ENCODE measurements at regions not wholly inside any gene's neighbourhood (a gene's known extent, or its start where the extent isn't known, plus 50 kb on each side); places are given as distances from the start of the nearest gene placed in this dataset.

DNA sequence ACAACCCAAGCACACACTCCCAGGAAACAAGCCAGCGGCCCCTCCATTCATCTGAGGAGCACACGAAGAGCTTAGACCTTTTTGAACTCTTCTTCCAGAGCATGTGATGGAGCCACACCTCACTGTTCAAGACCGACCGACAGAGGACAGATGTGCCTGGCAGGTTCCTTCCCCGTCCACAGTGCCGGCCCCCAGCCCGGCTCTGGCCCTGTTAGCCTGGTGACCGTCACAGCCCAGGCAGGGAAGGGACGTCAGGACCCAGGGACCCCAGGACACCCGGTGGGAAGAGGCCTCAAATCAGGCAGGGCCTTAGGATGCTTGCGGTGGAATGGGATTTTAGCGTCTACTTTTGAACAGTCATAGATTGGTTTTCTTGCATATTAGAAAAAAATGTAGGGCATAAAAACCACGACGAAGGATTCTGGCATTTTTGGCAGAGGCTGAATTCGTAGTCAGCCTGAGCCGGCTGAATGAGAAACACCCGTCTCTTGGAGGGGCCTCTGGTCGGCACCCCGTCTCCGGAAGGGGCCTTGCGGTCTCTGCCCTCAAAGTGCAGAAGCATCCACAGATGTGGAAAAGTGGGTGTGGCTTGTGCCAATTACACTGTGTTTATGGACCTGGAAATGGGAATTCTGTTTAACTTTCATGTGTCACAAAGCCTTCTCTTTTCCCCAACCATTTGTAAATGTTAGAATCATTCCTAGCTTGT, 79.3 kb downstream of the SIK1 start:
- Histone ChIP-seq H4K20me1 (ENCODE audit: insufficient read depth) (no peaks in the 10 kb centered on the region), H3K9me3 (ENCODE audit: control insufficient read depth in 1 of 2, insufficient read depth in 1 of 2, low read depth in 1 of 2, low read length in 2 of 2) (no peaks in the 10 kb centered on the region), H3K9me2 (ENCODE audit: insufficient read depth) (no peaks in the 10 kb centered on the region), H3K36me3 (ENCODE audit: control insufficient read depth in 1 of 2, insufficient read depth in 2 of 2, low read length in 2 of 2) (no peaks in the 10 kb centered on the region), H3K27ac (ENCODE audit: low read depth, low read length) (no peak overlapping the region), H3K4me1 (ENCODE audit: control insufficient read depth in 1 of 2, insufficient read depth in 2 of 2, low read length in 2 of 2) (peaks cover 0 to 17% of the 10 kb centered on the region in 2 experiments; a peak in 1 of 4 replicates), H3K9ac (ENCODE audit: low read length) (no peak overlapping the region), H2AFZ (ENCODE audit: low read depth, low read length, poor library complexity, severe bottlenecking) (no peak overlapping the region), H3K79me2 (ENCODE audit: insufficient read depth, low read length) (no peaks in the 10 kb centered on the region), H3K4me2 (ENCODE audit: low read length) (no peak overlapping the region), H3K4me3 (replicated peaks in 1 of 2; ENCODE audit: low read depth in 1 of 2, low read length in 2 of 2) (no peak overlapping the region), H3K27me3 (ENCODE audit: insufficient read depth, low read length) (no peaks in the 10 kb centered on the region)
- ChIA-PET RAD21 (ENCODE audit: low non-redundant PET in 1 of 2, low total read pairs in 2 of 2, uncharacterized antibody in 2 of 2, unreplicated experiment in 2 of 2) (no interaction called here), CTCF (no interaction called here), POLR2A (no interaction called here)
- DNase-seq (ENCODE audit: low read depth, low spot score): no peak
- no TSS peak for BruUV-seq (replicated peaks)
- ATAC-seq: no peak
- intact Hi-C loops (cut with micrococcal nuclease): no loop called here
- TF ChIP-seq RAD21 (IDR thresholded peaks at IDR 0.05; ENCODE audit: low read depth) (no peak), EZH2phosphoT487 (IDR thresholded peaks at IDR 0.05; ENCODE audit: borderline replicate concordance) (no peak)

DNA sequence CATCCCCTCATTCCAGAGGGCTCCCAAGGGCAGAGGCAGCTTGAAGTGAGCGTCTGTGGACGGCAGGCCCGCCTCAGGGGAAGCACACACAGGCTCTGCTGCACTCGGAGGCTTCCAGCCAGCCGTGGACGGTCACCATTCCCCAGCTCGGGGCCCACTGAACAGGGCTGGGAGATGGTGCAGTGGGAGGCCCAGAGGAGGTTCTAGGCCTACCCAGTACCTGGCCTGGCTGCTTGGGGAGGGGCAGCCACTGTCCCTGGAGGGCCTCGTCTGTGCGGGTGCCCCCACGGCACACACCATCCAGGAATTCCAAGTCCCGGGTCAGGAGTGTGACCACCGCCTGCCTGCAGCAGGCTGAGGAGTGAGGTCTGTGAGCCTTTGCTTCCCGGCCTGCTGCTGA, 80.4 kb downstream of the SIK1 start:
- RAD21 ChIA-PET (ENCODE audit: low non-redundant PET in 1 of 2, low total read pairs in 2 of 2, uncharacterized antibody in 2 of 2, unreplicated experiment in 2 of 2): no interaction called here
- Histone ChIP-seq H3K4me1 (ENCODE audit: control insufficient read depth in 1 of 2, insufficient read depth in 2 of 2, low read length in 2 of 2) (peaks cover 0 to 19% of the 10 kb centered on the region in 2 experiments; a peak in 1 of 4 replicates), H3K9me2 (ENCODE audit: insufficient read depth) (no peaks in the 10 kb centered on the region), H4K20me1 (ENCODE audit: insufficient read depth) (no peaks in the 10 kb centered on the region), H3K9ac (ENCODE audit: low read length) (no peak overlapping the region), H2AFZ (ENCODE audit: low read depth, low read length, poor library complexity, severe bottlenecking) (no peak overlapping the region), H3K79me2 (ENCODE audit: insufficient read depth, low read length) (no peaks in the 10 kb centered on the region), H3K4me2 (ENCODE audit: low read length) (no peak overlapping the region), H3K36me3 (ENCODE audit: control insufficient read depth in 1 of 2, insufficient read depth in 2 of 2, low read length in 2 of 2) (no peaks in the 10 kb centered on the region), H3K9me3 (ENCODE audit: control insufficient read depth in 1 of 2, insufficient read depth in 1 of 2, low read depth in 1 of 2, low read length in 2 of 2) (no peaks in the 10 kb centered on the region), H3K27me3 (ENCODE audit: insufficient read depth, low read length) (no peaks in the 10 kb centered on the region), H3K4me3 (replicated peaks in 1 of 2; ENCODE audit: low read depth in 1 of 2, low read length in 2 of 2) (no peak overlapping the region), H3K27ac (ENCODE audit: low read depth, low read length) (no peak overlapping the region)
- TF ChIP-seq ZFX (IDR thresholded peaks at IDR 0.05): no peak; the same call in 1 of the 2 replicates
- no peak for TF ChIP-seq REST (IDR thresholded peaks at IDR 0.05; ENCODE audit: low read depth)
- no peak for TF ChIP-seq SRF (IDR thresholded peaks at IDR 0.05; ENCODE audit: low read depth)
- TF ChIP-seq FOSL1 (IDR thresholded peaks at IDR 0.05; ENCODE audit: low read depth): no peak
- no peak for TF ChIP-seq CEBPB (IDR thresholded peaks at IDR 0.05; ENCODE audit: low read depth)
- TF ChIP-seq SP1 (IDR thresholded peaks at IDR 0.05; ENCODE audit: low read depth): no peak
- no peak for TF ChIP-seq ZBTB33 (IDR thresholded peaks at IDR 0.05; ENCODE audit: extremely low read depth, insufficient replicate concordance, low read length)
- no peak for TF ChIP-seq SIN3A (IDR thresholded peaks at IDR 0.05; ENCODE audit: low read depth)
- no peak for TF ChIP-seq RAD21 (IDR thresholded peaks at IDR 0.05; ENCODE audit: low read depth)
- no peak for TF ChIP-seq EGR1 (IDR thresholded peaks at IDR 0.05; ENCODE audit: low read depth)
- no peak for TF ChIP-seq EZH2 (IDR thresholded peaks at IDR 0.05)
- TF ChIP-seq EZH2phosphoT487 (IDR thresholded peaks at IDR 0.05; ENCODE audit: borderline replicate concordance): no peak
- TF ChIP-seq, protein P1, sequence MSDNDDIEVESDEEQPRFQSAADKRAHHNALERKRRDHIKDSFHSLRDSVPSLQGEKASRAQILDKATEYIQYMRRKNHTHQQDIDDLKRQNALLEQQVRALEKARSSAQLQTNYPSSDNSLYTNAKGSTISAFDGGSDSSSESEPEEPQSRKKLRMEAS (IDR thresholded peaks at IDR 0.05): no peak
- CTCF ChIA-PET: no interaction called here
- no peak for ATAC-seq
- intact Hi-C loops (cut with micrococcal nuclease): no loop called here
- POLR2A ChIA-PET: no interaction called here
- DNase-seq (ENCODE audit: low read depth, low spot score): no peak
- no TSS peak for BruUV-seq (replicated peaks)

Measured in HCT116 (cell line).